H9 (cell line): ENCODE measurements at regions not wholly inside any gene's neighbourhood (a gene's known extent, or its start where the extent isn't known, plus 50 kb on each side); places are given as distances from the start of the nearest gene placed in this dataset.

ENCODE experiments used
- DNase-seq: peaks from one replicate; pipeline ENCODE4 v3.0.0-alpha.2; 2017
- H2AFZ ChIP-seq: one replicate; pipeline ENCODE4 v1.6.1; 2013; ENCODE audit warnings: mild to moderate bottlenecking, low read length, control low read depth, moderate library complexity
- H2AK5ac ChIP-seq: 2 replicates; pipeline ENCODE4 v1.6.1; 2013; ENCODE audit warnings: low read length, control low read depth, mixed read lengths; ENCODE audit not compliant: insufficient read length
- H2BK120ac ChIP-seq: one replicate; pipeline ENCODE4 v1.6.1; 2013; ENCODE audit warnings: low read depth, mild to moderate bottlenecking, low read length, control low read depth, inconsistent platforms; ENCODE audit not compliant: poor library complexity, severe bottlenecking
- H2BK12ac ChIP-seq: 2 replicates; pipeline ENCODE4 v1.6.1; 2013; ENCODE audit warnings: low read length, control low read depth, mixed read lengths, low read depth; ENCODE audit not compliant: insufficient read length
- H2BK15ac ChIP-seq: 2 replicates; pipeline ENCODE4 v1.6.1; 2013; ENCODE audit warnings: low read depth, low read length, control low read depth
- H2BK20ac ChIP-seq: one replicate; pipeline ENCODE4 v1.6.1; 2013; ENCODE audit warnings: low read depth, mild to moderate bottlenecking, low read length, control low read depth, inconsistent platforms; ENCODE audit not compliant: poor library complexity, severe bottlenecking
- H2BK5ac ChIP-seq: 2 replicates; pipeline ENCODE4 v1.6.1; 2013; ENCODE audit warnings: low read length, control low read depth, mixed read lengths; ENCODE audit not compliant: insufficient read length
- H3K14ac ChIP-seq: 2 replicates; pipeline ENCODE4 v1.6.1; 2013; ENCODE audit warnings: low read length, control low read depth; ENCODE audit not compliant: insufficient read depth
- H3K18ac ChIP-seq: 2 replicates; pipeline ENCODE4 v1.6.1; 2013; ENCODE audit warnings: low read depth, mild to moderate bottlenecking, mixed read lengths, low read length, control low read depth; ENCODE audit not compliant: insufficient read length
- H3K23ac ChIP-seq: 2 replicates; pipeline ENCODE4 v1.6.1; 2013; ENCODE audit warnings: low read length, control low read depth, mixed read lengths, low read depth; ENCODE audit not compliant: insufficient read length
- H3K23me2 ChIP-seq: 2 replicates; pipeline ENCODE4 v1.6.1; 2013; ENCODE audit warnings: low read depth, mild to moderate bottlenecking, mixed read lengths, low read length, control low read depth; ENCODE audit not compliant: insufficient read length, poor library complexity, severe bottlenecking
- H3K27ac ChIP-seq: 2 replicates; pipeline ENCODE4 v1.5.1; 2013; ENCODE audit warnings: low read length, control low read depth, mixed read lengths, low read depth; ENCODE audit not compliant: insufficient read length
- H3K27me3 ChIP-seq: 2 replicates; pipeline ENCODE4 v1.6.1; 2013; ENCODE audit warnings: low read length, control low read depth, inconsistent platforms; ENCODE audit not compliant: insufficient read depth
- H3K4ac ChIP-seq: 2 replicates; pipeline ENCODE4 v1.6.1; 2013; ENCODE audit warnings: low read depth, mild to moderate bottlenecking, control low read depth, inconsistent platforms, low read length, moderate library complexity
- H3K4me1 ChIP-seq: 2 replicates; pipeline ENCODE4 v1.6.1; 2013; ENCODE audit warnings: low read length, control low read depth, inconsistent platforms; ENCODE audit not compliant: insufficient read depth
- H3K4me2 ChIP-seq: 2 replicates; pipeline ENCODE4 v1.6.1; 2013; ENCODE audit warnings: low read length, control low read depth, mixed read lengths; ENCODE audit not compliant: insufficient read length, insufficient read depth
- H3K56ac ChIP-seq: 2 replicates; pipeline ENCODE4 v1.6.1; 2013; ENCODE audit warnings: low read depth, mild to moderate bottlenecking, mixed read lengths, low read length, control low read depth; ENCODE audit not compliant: insufficient read length
- H3K79me1 ChIP-seq: 2 replicates; pipeline ENCODE4 v1.6.1; 2013; ENCODE audit warnings: low read depth, mild to moderate bottlenecking, moderate library complexity, low read length, control low read depth, inconsistent platforms; ENCODE audit not compliant: insufficient read depth, poor library complexity, severe bottlenecking
- H3K79me2 ChIP-seq: 2 replicates; pipeline ENCODE4 v1.6.1; 2013; ENCODE audit warnings: low read length, control low read depth, inconsistent platforms; ENCODE audit not compliant: insufficient read depth
- H3K9ac ChIP-seq: 2 replicates; pipeline ENCODE4 v1.6.1; 2013; ENCODE audit warnings: low read length, control low read depth, mixed read lengths; ENCODE audit not compliant: insufficient read length; ENCODE audit errors: extremely low read depth
- H3K9me3 ChIP-seq: one replicate; pipeline ENCODE4 v1.6.1; 2013; ENCODE audit warnings: low read depth, low read length, inconsistent platforms; ENCODE audit not compliant: control insufficient read depth
- H3T11ph ChIP-seq: one replicate; pipeline ENCODE4 v1.6.1; 2013; ENCODE audit warnings: mild to moderate bottlenecking, low read length, control low read depth, inconsistent platforms
- H4K20me1 ChIP-seq: one replicate; pipeline ENCODE4 v1.6.1; 2013; ENCODE audit not compliant: control insufficient read depth, insufficient read length, insufficient read depth
- H4K5ac ChIP-seq: 2 replicates; pipeline ENCODE4 v1.6.1; 2013; ENCODE audit warnings: low read depth, mild to moderate bottlenecking, mixed read lengths, low read length, control low read depth; ENCODE audit not compliant: insufficient read length
- H4K8ac ChIP-seq: replicated peaks from 2 replicates; pipeline ENCODE4 v1.6.1; 2013; ENCODE audit warnings: low read length, control low read depth, mixed read lengths, low read depth; ENCODE audit not compliant: insufficient read length
- H4K91ac ChIP-seq: 2 replicates; pipeline ENCODE4 v1.6.1; 2013; ENCODE audit warnings: low read depth, mild to moderate bottlenecking, moderate library complexity, mixed read lengths, low read length, control low read depth; ENCODE audit not compliant: insufficient read length
- H3K27ac Mint-ChIP-seq, 3 experiments: 2 replicates in 2 of 3; 3 replicates in 1 of 3; pipeline ENCODE4 v1.8.0; 2020 to 2021; ENCODE audit warnings: mixed read lengths in 3 of 3, mild to moderate bottlenecking in 1 of 3, moderate library complexity in 1 of 3
- H3K27me3 Mint-ChIP-seq: 2 replicates; pipeline ENCODE4 v1.8.0; 2021; ENCODE audit warnings: low read depth, mild to moderate bottlenecking, moderate library complexity, mixed read lengths
- H3K36me3 Mint-ChIP-seq, 3 experiments: 2 replicates in 2 of 3; 3 replicates in 1 of 3; pipeline ENCODE4 v1.8.0; 2020 to 2021; ENCODE audit warnings: low read depth in 3 of 3, mixed read lengths in 3 of 3; ENCODE audit not compliant: insufficient read depth in 1 of 3
- H3K4me1 Mint-ChIP-seq, 2 experiments: 2 replicates each; pipeline ENCODE4 v1.8.0; 2020; ENCODE audit warnings: mixed read lengths in 2 of 2
- H3K4me3 Mint-ChIP-seq, 2 experiments: 2 replicates in 1 of 2; 3 replicates in 1 of 2; pipeline ENCODE4 v1.8.0; 2020 to 2021; ENCODE audit warnings: mild to moderate bottlenecking in 2 of 2, mixed read lengths in 2 of 2, moderate library complexity in 1 of 2
- H3K9me3 Mint-ChIP-seq, 2 experiments: 2 replicates in 1 of 2; 3 replicates in 1 of 2; pipeline ENCODE4 v1.8.0; 2020; ENCODE audit warnings: mild to moderate bottlenecking in 2 of 2, mixed read lengths in 2 of 2, moderate library complexity in 1 of 2
- CTCF ChIP-seq: fragments of 200-600 bp; sonication (generic); conservative IDR thresholded peaks from 3 replicates; pipeline ENCODE4 v1.8.0; 2021; ENCODE audit warnings: antibody characterized with exemption, mild to moderate bottlenecking
- WGBS: extraction: QIAGEN DNeasy Blood & Tissue Kit; methylation state at CpG from one replicate; pipeline ENCODE4 v1.1.7; 2013; ENCODE audit warnings: missing lambda C conversion rate, low lambda C conversion rate, mixed read lengths; ENCODE audit not compliant: insufficient read length; ENCODE audit errors: extremely low coverage; 5-methylcytosine and 5-hydroxymethylcytosine counted together

- H3K4me1 Mint-ChIP-seq, result peaks cover 0 to 7% of the 10 kb centered on the region in 2 experiments; a peak in 2 of 4 replicates
- no peaks in the 10 kb centered on the region for H3K9me3 ChIP-seq
- no peak overlapping the region for H3T11ph ChIP-seq
These were observed 1201.1 kb downstream of the SORCS1 start for GRCh38 chr10:105963334-105963884.

More at GRCh38 chr10:105963334-105963884, 1201.1 kb downstream of the SORCS1 start:
- Mint-ChIP-seq H3K36me3 (no peaks in the 10 kb centered on the region), H3K27me3 (no peaks in the 10 kb centered on the region), H3K9me3 (no peaks in the 10 kb centered on the region), H3K27ac (no peak overlapping the region), H3K4me3 (no peak overlapping the region)
- Histone ChIP-seq H3K79me2 (no peaks in the 10 kb centered on the region), H3K18ac (no peak overlapping the region), H3K14ac (no peak overlapping the region), H2BK5ac (no peak overlapping the region), H4K91ac (no peak overlapping the region), H4K20me1 (no peaks in the 10 kb centered on the region), H2BK120ac (no peak overlapping the region), H3K27me3 (no peaks in the 10 kb centered on the region), H3K23ac (no peak overlapping the region), H2AFZ (no peak overlapping the region), H2BK12ac (no peak overlapping the region), H3K9ac (no peak overlapping the region), H3K4me1 (no peaks in the 10 kb centered on the region), H3K27ac (no peak overlapping the region), H2BK15ac (no peak overlapping the region), H4K8ac (no peak overlapping the region), H3K4me2 (no peak overlapping the region), H3K23me2 (no peaks in the 10 kb centered on the region), H2AK5ac (no peak overlapping the region), H3K56ac (no peak overlapping the region), H3K79me1 (no peaks in the 10 kb centered on the region), H3K4ac (no peak overlapping the region), H2BK20ac (no peak overlapping the region), H4K5ac (no peak overlapping the region)
- TF ChIP-seq CTCF, result no peak
- no CpG with 5 or more reads among the region's 1 CpG for WGBS
- no peak for DNase-seq
